Panc1 (cell line): ENCODE measurements at regions not wholly inside any gene's neighbourhood (a gene's known extent, or its start where the extent isn't known, plus 50 kb on each side); places are given as distances from the start of the nearest gene placed in this dataset.

Experiments used
- ATAC-seq: fragments of 200-7000 bp; cut with Tn5 transposase; 2 replicates; pipeline ENCODE4 v1.9.1; 2020; ENCODE audit warnings: mild to moderate bottlenecking, moderate library complexity
- BruUV-seq: library from RNA; stranded (reverse); fragments of 400-500 nt; replicated peaks from 2 replicates; lab custom pipeline; 2021; lab: Mats Ljungman, UMichigan
- CTCF ChIA-PET: fragments of 300-600 bp; sonication (Branson Sonifier 250); formaldehyde crosslinking; loops from one replicate; lab custom pipeline; 2022; ENCODE audit warnings: antibody characterized with exemption; lab: Charles Lee
- POLR2A ChIA-PET: fragments of 300-600 bp; sonication (Branson Sonifier 250); formaldehyde crosslinking; loops from one replicate; lab custom pipeline; 2022; ENCODE audit warnings: antibody characterized with exemption; lab: Charles Lee
- DNase-seq: peaks from one replicate; pipeline ENCODE4 v3.0.0-alpha.2; 2010; ENCODE audit warnings: low read depth, low spot score
- H3K27ac ChIP-seq: 2 replicates; pipeline ENCODE4 v1.5.1; 2011; ENCODE audit warnings: mild to moderate bottlenecking, low read length, inconsistent platforms
- H3K27me3 ChIP-seq: fragments of 200-500 bp; sonication (Bioruptor generic); 2 replicates; pipeline ENCODE4 v1.6.0; 2014; ENCODE audit warnings: low read length, inconsistent platforms; ENCODE audit not compliant: control insufficient read depth, insufficient read depth
- H3K36me3 ChIP-seq: fragments of 200-500 bp; sonication (Bioruptor generic); 2 replicates; pipeline ENCODE4 v1.5.1; 2014; ENCODE audit warnings: inconsistent platforms, mild to moderate bottlenecking, low read length, moderate library complexity; ENCODE audit not compliant: control insufficient read depth, insufficient read depth
- H3K4me1 ChIP-seq: 2 replicates; pipeline ENCODE4 v1.5.1; 2011; ENCODE audit warnings: inconsistent platforms, mild to moderate bottlenecking, low read length, moderate library complexity; ENCODE audit not compliant: control insufficient read depth, insufficient read depth
- H3K4me3 ChIP-seq, 2 experiments: 2 replicates each; pipeline ENCODE4 v1.5.1; 2011 to 2012; ENCODE audit warnings: low read depth in 2 of 2, low read length in 2 of 2, mild to moderate bottlenecking in 2 of 2, inconsistent platforms in 1 of 2, moderate library complexity in 1 of 2
- H3K9me3 ChIP-seq: fragments of 200-500 bp; sonication (Bioruptor generic); 2 replicates; pipeline ENCODE4 v1.5.1; 2014; ENCODE audit warnings: low read depth, mild to moderate bottlenecking, inconsistent platforms, low read length, moderate library complexity; ENCODE audit not compliant: control insufficient read depth, insufficient read depth
- POLR2AphosphoS5 ChIP-seq: IDR thresholded peaks from 2 replicates; pipeline ENCODE4 v1.6.1; 2012; ENCODE audit warnings: mild to moderate bottlenecking, low read depth, low read length, moderate library complexity
- REST ChIP-seq, 2 experiments: IDR thresholded peaks; 2 replicates each; pipeline ENCODE4 v1.6.1; 2011 to 2012; ENCODE audit warnings: low read depth in 2 of 2, control low read depth in 1 of 2, low read length in 1 of 2, mild to moderate bottlenecking in 1 of 2, moderate library complexity in 1 of 2; ENCODE audit not compliant: insufficient read depth in 1 of 2
- SIN3A ChIP-seq: IDR thresholded peaks from 2 replicates; pipeline ENCODE4 v1.6.1; 2012; ENCODE audit warnings: low read depth, mild to moderate bottlenecking, low read length, moderate library complexity, borderline replicate concordance; ENCODE audit not compliant: insufficient read depth
- TCF7L2 ChIP-seq: IDR thresholded peaks from 2 replicates; pipeline ENCODE4 v1.6.1; 2011; ENCODE audit warnings: mild to moderate bottlenecking, low read depth, low read length, inconsistent platforms
- in situ Hi-C: cut with HindIII; loops from 2 replicates; pipeline ENCODE4 v1.10.0; 2016; ENCODE audit warnings: low sequenced_read_pairs, low pct_unique_long_range_greater_than_20kb
- intact Hi-C: fragments of 100-400 bp; cut with micrococcal nuclease; formaldehyde crosslinking; loops from one replicate; pipeline ENCODE4 v1.10.0; 2022; ENCODE audit not compliant: unreplicated experiment
- TF ChIP-seq, protein P1 (sequence below): fragments of 450-650 bp; IDR thresholded peaks from 2 replicates; pipeline ENCODE4 v1.5.1; 2017; ENCODE audit warnings: mild to moderate bottlenecking

GRCh38 chr14:97543221-97543620 lies 746.0 kb downstream of the VRK1 start:
- no peak for TF ChIP-seq SIN3A
- no peak for TF ChIP-seq POLR2AphosphoS5
- TF ChIP-seq, protein P1, sequence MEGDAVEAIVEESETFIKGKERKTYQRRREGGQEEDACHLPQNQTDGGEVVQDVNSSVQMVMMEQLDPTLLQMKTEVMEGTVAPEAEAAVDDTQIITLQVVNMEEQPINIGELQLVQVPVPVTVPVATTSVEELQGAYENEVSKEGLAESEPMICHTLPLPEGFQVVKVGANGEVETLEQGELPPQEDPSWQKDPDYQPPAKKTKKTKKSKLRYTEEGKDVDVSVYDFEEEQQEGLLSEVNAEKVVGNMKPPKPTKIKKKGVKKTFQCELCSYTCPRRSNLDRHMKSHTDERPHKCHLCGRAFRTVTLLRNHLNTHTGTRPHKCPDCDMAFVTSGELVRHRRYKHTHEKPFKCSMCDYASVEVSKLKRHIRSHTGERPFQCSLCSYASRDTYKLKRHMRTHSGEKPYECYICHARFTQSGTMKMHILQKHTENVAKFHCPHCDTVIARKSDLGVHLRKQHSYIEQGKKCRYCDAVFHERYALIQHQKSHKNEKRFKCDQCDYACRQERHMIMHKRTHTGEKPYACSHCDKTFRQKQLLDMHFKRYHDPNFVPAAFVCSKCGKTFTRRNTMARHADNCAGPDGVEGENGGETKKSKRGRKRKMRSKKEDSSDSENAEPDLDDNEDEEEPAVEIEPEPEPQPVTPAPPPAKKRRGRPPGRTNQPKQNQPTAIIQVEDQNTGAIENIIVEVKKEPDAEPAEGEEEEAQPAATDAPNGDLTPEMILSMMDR: no peak
- no peak for TF ChIP-seq REST (IDR thresholded peaks at IDR 0.05; ENCODE audit: insufficient read depth in 1 of 2, low read depth in 2 of 2, low read length in 1 of 2)
- TF ChIP-seq TCF7L2: no peak
- intact Hi-C loops (no loop called here), in situ Hi-C loops (no loop called here)
- no peak overlapping the region for H3K4me3 ChIP-seq
- ATAC-seq: no peak
- POLR2A ChIA-PET: no interaction called here
- H3K9me3 ChIP-seq: no peaks in the 10 kb centered on the region
- H3K36me3 ChIP-seq: no peaks in the 10 kb centered on the region
- no peaks in the 10 kb centered on the region for H3K27me3 ChIP-seq
- CTCF ChIA-PET: no interaction called here
- no peaks in the 10 kb centered on the region for H3K4me1 ChIP-seq
- no peak overlapping the region for H3K27ac ChIP-seq
- DNase-seq: no peak
- no TSS peak for BruUV-seq

- TF ChIP-seq, protein P1: no peak
- TF ChIP-seq SIN3A (no peak), REST (IDR thresholded peaks at IDR 0.05; ENCODE audit: insufficient read depth in 1 of 2, low read depth in 2 of 2, low read length in 1 of 2) (no peak), POLR2AphosphoS5 (no peak), TCF7L2 (no peak)
- in situ Hi-C loops (no loop called here), intact Hi-C loops (no loop called here)
- DNase-seq (no peak), ATAC-seq (no peak)
- no peaks in the 10 kb centered on the region for H3K27me3 ChIP-seq
- ChIA-PET CTCF (no interaction called here), POLR2A (no interaction called here)
- H3K9me3 ChIP-seq: no peaks in the 10 kb centered on the region
- H3K36me3 ChIP-seq: no peaks in the 10 kb centered on the region
- no peaks in the 10 kb centered on the region for H3K4me1 ChIP-seq
- no TSS peak for BruUV-seq
- no peak overlapping the region for H3K4me3 ChIP-seq
- H3K27ac ChIP-seq: no peak overlapping the region
Observed at GRCh38 chr14:97543816-97544215, 746.6 kb downstream of the VRK1 start.
